ENCODE measurements at regions not wholly inside any gene's neighbourhood (a gene's known extent, or its start where the extent isn't known, plus 50 kb on each side); places are given as distances from the start of the nearest gene placed in this dataset.
A peak's percentile ranks its signal among the peaks of the same experiment; 100 is the strongest.

- DNase-seq (ENCODE audit: low read depth) = no peak
- TF ChIP-seq, protein P1, sequence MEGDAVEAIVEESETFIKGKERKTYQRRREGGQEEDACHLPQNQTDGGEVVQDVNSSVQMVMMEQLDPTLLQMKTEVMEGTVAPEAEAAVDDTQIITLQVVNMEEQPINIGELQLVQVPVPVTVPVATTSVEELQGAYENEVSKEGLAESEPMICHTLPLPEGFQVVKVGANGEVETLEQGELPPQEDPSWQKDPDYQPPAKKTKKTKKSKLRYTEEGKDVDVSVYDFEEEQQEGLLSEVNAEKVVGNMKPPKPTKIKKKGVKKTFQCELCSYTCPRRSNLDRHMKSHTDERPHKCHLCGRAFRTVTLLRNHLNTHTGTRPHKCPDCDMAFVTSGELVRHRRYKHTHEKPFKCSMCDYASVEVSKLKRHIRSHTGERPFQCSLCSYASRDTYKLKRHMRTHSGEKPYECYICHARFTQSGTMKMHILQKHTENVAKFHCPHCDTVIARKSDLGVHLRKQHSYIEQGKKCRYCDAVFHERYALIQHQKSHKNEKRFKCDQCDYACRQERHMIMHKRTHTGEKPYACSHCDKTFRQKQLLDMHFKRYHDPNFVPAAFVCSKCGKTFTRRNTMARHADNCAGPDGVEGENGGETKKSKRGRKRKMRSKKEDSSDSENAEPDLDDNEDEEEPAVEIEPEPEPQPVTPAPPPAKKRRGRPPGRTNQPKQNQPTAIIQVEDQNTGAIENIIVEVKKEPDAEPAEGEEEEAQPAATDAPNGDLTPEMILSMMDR (conservative IDR thresholded peaks at IDR 0.05; ENCODE audit: low read depth, low read length) = peak; percentile 70
- H3K4me3 ChIP-seq (ENCODE audit: low read depth, low read length) = no peak overlapping the region
Measured at GRCh38 chr5:91225848-91226686, 157.1 kb downstream of the ARRDC3 start.

- TF ChIP-seq, protein P1 (conservative IDR thresholded peaks at IDR 0.05; ENCODE audit: low read depth, low read length) = no peak
- DNase-seq (ENCODE audit: low read depth) = no peak
- H3K4me3 ChIP-seq (ENCODE audit: low read depth, low read length) = no peak overlapping the region
Measured at GRCh38 chr5:91224969-91225368, 158.1 kb downstream of the ARRDC3 start.

DNA sequence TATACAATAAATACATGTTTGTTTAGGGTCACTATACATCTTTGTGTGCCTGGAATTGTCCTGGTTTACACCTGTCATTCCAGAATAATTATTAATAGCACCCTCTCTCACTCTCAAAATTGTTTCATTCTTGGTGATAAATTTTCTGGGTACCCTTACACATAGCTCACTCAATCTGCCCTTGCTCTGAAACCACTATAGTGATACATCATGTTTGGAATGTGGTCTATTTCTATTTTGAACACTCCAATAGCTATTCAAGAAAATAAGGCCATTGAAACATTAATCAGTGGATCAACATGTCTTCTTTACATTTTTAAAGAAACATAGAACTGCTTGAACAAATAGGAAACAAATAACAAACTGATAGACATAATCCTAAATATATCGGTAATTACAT is 158.7 kb downstream of the ARRDC3 start:
- no peak overlapping the region for H3K4me3 ChIP-seq (ENCODE audit: low read depth, low read length)
- TF ChIP-seq, protein P1 (conservative IDR thresholded peaks at IDR 0.05; ENCODE audit: low read depth, low read length) = no peak
- DNase-seq (ENCODE audit: low read depth) = no peak

- H3K4me3 ChIP-seq (ENCODE audit: low read depth, low read length) = no peak overlapping the region
- TF ChIP-seq, protein P1 (conservative IDR thresholded peaks at IDR 0.05; ENCODE audit: low read depth, low read length) = no peak
- DNase-seq (ENCODE audit: low read depth) = peak; percentile 85
Measured at GRCh38 chr5:91223886-91224285, 159.2 kb downstream of the ARRDC3 start.

GRCh38 chr5:91222482-91222881 is 160.6 kb downstream of the ARRDC3 start:
- H3K4me3 ChIP-seq (ENCODE audit: low read depth, low read length) = no peak overlapping the region
- DNase-seq (ENCODE audit: low read depth) = no peak

GRCh38 chr5:91221917-91222316 is 161.2 kb downstream of the ARRDC3 start:
- DNase-seq (ENCODE audit: low read depth) = no peak
- TF ChIP-seq, protein P1 (conservative IDR thresholded peaks at IDR 0.05; ENCODE audit: low read depth, low read length) = no peak
- H3K4me3 ChIP-seq (ENCODE audit: low read depth, low read length) = no peak overlapping the region

More at GRCh38 chr5:91222482-91222881, 160.6 kb downstream of the ARRDC3 start:
- TF ChIP-seq, protein P1 (conservative IDR thresholded peaks at IDR 0.05; ENCODE audit: low read depth, low read length) = no peak
